ENCODE measurements at regions not wholly inside any gene's neighbourhood (a gene's known extent, or its start where the extent isn't known, plus 50 kb on each side); places are given as distances from the start of the nearest gene placed in this dataset.

DNA sequence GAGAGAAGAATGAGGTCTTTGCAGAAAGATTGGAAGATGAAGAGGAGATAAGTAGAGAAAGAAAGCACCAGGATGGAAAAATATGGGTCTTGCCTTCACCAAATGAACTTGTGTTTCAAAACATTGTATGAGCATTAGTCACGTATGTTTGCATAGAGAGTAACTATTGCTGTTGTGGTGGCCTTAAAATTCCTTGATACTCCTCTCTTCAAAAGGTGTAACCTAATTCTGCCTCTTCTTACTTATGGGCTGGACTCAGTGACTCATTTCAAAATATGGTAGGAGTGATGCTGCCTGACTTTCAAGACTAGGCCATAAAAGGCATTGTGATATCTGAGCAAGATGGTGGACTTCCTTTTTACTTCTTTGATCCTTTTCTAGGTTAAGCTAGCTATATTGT is 228.7 kb upstream of the ZNF385D start:
- TF ChIP-seq CTCF (conservative IDR thresholded peaks at IDR 0.05): no peak
- H3K27ac ChIP-seq: no peak overlapping the region

DNA sequence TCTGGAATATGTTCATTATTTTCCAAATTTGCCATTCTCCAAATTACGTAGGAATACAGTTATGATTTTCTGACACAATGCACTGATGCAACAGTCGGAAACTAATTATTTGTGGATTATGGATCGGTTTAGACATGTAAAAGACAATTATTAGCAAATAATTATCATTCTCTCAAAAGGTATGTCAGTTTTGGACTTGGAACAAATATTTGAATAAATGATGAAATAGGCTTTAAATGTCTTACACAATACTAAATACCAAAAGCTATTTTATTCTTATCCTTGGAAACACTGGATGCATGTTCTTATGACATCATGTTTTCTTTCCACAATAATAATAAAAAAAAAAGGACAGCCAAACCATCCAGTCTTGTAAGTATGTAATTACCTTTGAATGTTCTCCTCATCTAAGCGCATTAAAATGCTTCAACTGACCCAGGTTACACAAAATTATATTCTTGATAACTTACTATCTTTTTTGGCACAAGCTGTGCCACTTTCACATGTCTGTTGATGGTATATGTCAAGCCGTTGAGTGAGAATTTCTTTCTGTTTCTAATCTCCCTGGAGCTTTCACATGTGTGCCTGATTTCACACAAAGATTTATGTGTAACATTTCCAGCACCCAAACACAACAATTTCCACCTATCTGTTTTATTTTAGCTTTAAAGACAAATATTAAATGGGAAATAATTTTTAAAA is 238.5 kb upstream of the ZNF385D start:
- H3K27ac ChIP-seq: no peak overlapping the region
- no peak for TF ChIP-seq CTCF (conservative IDR thresholded peaks at IDR 0.05)

- H3K27ac ChIP-seq: no peak overlapping the region
- TF ChIP-seq CTCF (conservative IDR thresholded peaks at IDR 0.05): no peak
Measured at GRCh38 chr3:21991061-21991460, 240.1 kb upstream of the ZNF385D start.

GRCh38 chr3:21995079-21995607 is 244.1 kb upstream of the ZNF385D start:
- H3K27ac ChIP-seq: no peak overlapping the region
- TF ChIP-seq CTCF (conservative IDR thresholded peaks at IDR 0.05): no peak

DNA sequence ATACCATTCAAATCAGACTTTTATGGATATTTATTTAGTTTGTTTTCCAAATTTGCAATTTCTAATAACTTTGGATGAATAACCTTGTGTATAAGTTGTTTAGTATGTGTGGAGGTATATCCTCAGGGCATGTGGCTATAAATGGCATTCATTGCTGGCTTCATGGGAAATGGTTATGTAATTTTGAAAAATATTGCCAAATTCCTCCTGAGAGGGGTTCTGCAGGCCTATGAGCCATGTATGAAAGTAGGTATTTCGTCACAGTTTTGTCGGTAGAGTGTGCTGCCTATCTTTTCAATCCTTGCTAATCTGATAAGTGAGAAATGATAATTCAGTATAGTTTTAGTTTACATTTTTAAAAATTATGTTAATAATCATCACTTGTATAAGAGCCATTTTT is 256.4 kb upstream of the ZNF385D start:
- no peak for TF ChIP-seq CTCF (conservative IDR thresholded peaks at IDR 0.05)
- H3K27ac ChIP-seq: no peak overlapping the region

- no peak overlapping the region for H3K27ac ChIP-seq
- no peak for TF ChIP-seq CTCF (conservative IDR thresholded peaks at IDR 0.05)
Measured at GRCh38 chr3:22010997-22011396, 260.0 kb upstream of the ZNF385D start.

GRCh38 chr3:22012471-22012870 is 261.5 kb upstream of the ZNF385D start:
- no peak for TF ChIP-seq CTCF (conservative IDR thresholded peaks at IDR 0.05)
- H3K27ac ChIP-seq: no peak overlapping the region
